HFF-Myc (cell line): ENCODE measurements at regions not wholly inside any gene's neighbourhood (a gene's known extent, or its start where the extent isn't known, plus 50 kb on each side); places are given as distances from the start of the nearest gene placed in this dataset.

Experiments
- DNase-seq: peaks from one replicate; pipeline ENCODE4 v3.0.0-alpha.2; 2011; ENCODE audit warnings: low read depth; ENCODE audit errors: extremely low read depth
- H3K4me3 ChIP-seq: replicated peaks from 2 replicates; pipeline ENCODE4 v1.5.1; 2011; ENCODE audit warnings: low read depth, mild to moderate bottlenecking, control low read depth, low read length
- TF ChIP-seq, protein P1 (sequence below): IDR thresholded peaks from 2 replicates; pipeline ENCODE4 v1.5.1; 2012; ENCODE audit warnings: mild to moderate bottlenecking, low read depth, low read length, control low read depth; ENCODE audit errors: missing control alignments

DNA sequence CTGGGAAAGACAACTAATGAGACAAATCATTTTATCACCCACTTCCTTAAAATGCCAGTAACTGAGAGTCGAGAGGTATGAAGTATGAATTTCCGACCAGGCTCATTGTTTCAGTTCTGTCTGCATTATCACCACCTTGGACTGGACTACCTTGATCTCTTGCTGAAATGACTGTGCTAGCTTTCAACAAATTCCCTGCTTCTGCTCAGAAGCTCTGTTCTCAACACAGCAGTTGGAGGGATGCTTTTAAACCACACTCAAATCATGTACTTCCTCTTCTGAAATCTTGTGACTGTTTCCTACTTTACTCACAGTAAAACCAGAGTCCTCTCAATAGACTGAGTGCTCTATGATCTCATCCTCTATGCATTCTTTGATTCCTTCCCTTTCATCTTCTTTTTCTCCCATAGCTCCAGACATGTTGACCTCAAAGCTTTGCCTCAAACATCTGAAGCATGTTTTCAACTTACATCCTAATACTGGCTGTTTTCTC lies 195.8 kb downstream of the KCNJ2 start:
- H3K4me3 ChIP-seq, result no peak overlapping the region
- no peak for DNase-seq
- TF ChIP-seq, protein P1, sequence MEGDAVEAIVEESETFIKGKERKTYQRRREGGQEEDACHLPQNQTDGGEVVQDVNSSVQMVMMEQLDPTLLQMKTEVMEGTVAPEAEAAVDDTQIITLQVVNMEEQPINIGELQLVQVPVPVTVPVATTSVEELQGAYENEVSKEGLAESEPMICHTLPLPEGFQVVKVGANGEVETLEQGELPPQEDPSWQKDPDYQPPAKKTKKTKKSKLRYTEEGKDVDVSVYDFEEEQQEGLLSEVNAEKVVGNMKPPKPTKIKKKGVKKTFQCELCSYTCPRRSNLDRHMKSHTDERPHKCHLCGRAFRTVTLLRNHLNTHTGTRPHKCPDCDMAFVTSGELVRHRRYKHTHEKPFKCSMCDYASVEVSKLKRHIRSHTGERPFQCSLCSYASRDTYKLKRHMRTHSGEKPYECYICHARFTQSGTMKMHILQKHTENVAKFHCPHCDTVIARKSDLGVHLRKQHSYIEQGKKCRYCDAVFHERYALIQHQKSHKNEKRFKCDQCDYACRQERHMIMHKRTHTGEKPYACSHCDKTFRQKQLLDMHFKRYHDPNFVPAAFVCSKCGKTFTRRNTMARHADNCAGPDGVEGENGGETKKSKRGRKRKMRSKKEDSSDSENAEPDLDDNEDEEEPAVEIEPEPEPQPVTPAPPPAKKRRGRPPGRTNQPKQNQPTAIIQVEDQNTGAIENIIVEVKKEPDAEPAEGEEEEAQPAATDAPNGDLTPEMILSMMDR, result no peak

DNA sequence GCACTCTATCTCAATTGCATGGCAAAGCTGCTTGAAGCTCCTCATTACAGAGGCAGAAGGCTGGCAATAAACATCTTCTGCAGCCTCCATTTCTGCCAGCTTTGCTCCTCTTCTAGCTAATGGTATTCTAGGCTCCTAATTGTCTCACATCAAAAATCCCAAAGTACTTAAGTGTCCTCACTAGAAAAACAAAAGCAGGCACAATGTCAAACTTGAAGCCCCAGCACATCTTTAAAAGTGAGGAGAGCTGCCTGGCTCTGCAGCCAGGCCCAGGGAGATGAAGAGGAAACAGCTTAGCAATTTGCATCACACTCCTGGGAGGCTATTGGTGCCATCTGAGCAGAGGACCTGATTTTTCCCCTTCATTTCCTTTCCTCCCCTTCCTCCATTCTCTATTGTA lies 197.1 kb downstream of the KCNJ2 start:
- TF ChIP-seq, protein P1, result no peak
- H3K4me3 ChIP-seq, result no peak overlapping the region
- no peak for DNase-seq

DNA sequence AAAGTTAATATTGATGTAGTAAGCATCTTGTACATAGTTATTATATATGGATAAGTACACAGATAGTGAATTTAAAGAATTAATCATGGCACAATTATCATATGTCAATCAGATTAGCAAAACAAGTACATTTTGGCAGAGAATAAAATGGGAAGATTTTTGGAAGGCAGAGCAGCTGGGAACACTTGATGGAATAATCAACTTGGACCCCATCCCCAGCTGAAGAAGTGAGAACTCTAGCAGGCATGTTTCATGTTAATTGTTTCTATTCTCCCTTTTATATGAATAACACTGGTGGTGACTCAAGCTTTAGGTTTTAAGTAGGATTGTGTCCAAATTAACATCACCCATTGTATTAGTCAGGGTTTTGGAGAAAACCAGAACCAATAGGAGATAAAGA lies 198.7 kb downstream of the KCNJ2 start:
- H3K4me3 ChIP-seq, result no peak overlapping the region
- TF ChIP-seq, protein P1, result no peak
- DNase-seq, result no peak

DNA sequence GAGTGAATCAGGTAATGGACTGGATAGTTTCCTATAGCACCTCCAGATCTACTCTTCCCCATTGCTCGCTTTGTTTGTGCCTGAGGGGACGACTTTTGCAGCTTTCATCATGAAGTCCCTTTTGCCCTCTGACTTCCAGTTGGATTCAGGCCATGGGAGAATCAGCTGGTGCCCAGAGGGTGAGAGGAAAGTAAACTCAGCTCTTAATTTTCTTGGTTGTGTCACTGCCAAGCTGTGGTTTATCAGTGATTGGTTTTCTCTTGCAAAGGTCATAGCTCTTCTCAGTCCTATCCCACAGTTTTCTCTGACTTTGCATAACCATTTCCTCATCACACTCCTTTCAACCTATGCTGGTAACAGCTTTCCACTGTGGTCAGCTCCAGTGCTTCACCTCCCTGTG lies 200.1 kb downstream of the KCNJ2 start:
- TF ChIP-seq, protein P1, result no peak
- no peak overlapping the region for H3K4me3 ChIP-seq
- DNase-seq, result no peak

DNA sequence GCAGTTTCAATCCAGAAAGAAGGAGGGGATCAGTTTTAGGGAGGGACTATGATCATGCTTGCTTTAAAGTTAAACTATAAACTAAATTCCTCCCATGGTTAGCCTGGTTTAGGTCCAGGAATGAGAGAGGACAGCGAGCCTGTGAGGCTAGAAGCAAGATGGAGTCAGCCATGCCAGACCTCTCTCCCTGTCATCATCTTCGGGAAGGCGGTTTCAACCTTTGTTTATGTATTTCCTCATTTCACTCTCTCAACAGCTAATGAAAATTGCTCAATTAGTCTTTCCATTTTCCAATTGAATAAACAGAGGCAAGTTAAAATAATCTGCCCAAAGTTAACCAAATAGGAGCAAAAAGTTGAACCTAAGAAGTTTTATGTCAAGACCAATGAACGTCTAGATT lies 201.5 kb downstream of the KCNJ2 start:
- TF ChIP-seq, protein P1, result no peak
- H3K4me3 ChIP-seq, result no peak overlapping the region
- DNase-seq, result no peak

DNA sequence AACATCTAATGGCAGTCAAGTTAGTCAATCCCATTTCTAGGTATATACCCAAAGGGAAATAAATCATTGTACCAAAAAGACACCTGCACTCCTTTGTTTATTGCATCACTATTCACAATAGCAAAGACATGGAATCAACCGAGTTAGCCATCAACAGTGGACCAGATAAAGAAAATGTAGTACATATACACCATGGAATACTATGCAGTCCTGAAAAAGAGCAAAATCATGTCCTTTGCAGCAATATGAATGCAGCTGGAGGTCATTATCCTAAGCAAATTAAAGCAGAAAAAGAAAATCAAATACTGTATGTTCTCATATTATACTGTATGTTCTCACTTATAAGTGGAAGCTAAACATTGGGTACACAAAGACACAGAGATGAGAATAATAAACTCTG lies 204.0 kb downstream of the KCNJ2 start:
- TF ChIP-seq, protein P1, result no peak
- no peak overlapping the region for H3K4me3 ChIP-seq
- no peak for DNase-seq

DNA sequence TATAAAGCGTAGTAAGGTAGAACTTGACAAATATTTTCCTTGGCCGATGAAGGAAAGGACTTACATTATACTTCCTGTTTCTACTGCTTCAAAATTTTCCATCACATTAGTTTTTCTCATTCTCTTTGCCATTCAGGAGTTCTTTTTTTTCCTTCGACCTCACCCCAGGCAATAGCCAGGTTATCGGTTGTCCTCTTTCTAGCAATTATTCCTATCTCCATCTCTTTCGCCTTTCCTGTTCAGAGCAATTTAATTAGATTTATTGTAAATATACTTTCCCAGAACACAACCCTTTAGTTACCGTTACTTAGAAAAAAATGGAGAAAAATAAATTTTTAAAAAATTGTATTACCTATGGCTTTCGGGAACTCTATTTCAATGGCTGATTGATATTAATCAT lies 205.2 kb downstream of the KCNJ2 start:
- DNase-seq, result no peak
- no peak overlapping the region for H3K4me3 ChIP-seq
- TF ChIP-seq, protein P1, result no peak
